Parathyroid adenoma (tissue), 2 donors: ENCODE measurements at regions not wholly inside any gene's neighbourhood (a gene's known extent, or its start where the extent isn't known, plus 50 kb on each side); places are given as distances from the start of the nearest gene placed in this dataset.

Experiments
- H2AFZ ChIP-seq: fragments of 300-600 bp; sonication (generic); one replicate; pipeline ENCODE4 v1.7.0; 2017; ENCODE audit warnings: antibody characterized with exemption, mild to moderate bottlenecking
- H3K27ac ChIP-seq: fragments of 300-600 bp; sonication (generic); one replicate; pipeline ENCODE4 v1.7.0; 2017
- H3K27me3 ChIP-seq: fragments of 300-600 bp; sonication (generic); one replicate; pipeline ENCODE4 v1.7.0; 2017; ENCODE audit warnings: low read length; ENCODE audit not compliant: control insufficient read depth, insufficient read depth
- H3K36me3 ChIP-seq: fragments of 300-600 bp; sonication (generic); one replicate; pipeline ENCODE4 v1.7.0; 2017; ENCODE audit warnings: low read length; ENCODE audit not compliant: control insufficient read depth, insufficient read depth
- H3K4me1 ChIP-seq: fragments of 300-600 bp; sonication (generic); one replicate; pipeline ENCODE4 v1.7.0; 2017; ENCODE audit warnings: control low read depth
- H3K4me2 ChIP-seq: fragments of 300-600 bp; sonication (generic); one replicate; pipeline ENCODE4 v1.7.0; 2017; ENCODE audit warnings: low read length
- H3K4me3 ChIP-seq: fragments of 300-600 bp; sonication (generic); one replicate; pipeline ENCODE4 v1.7.0; 2017; ENCODE audit warnings: low read depth, low read length
- H3K79me2 ChIP-seq: fragments of 300-600 bp; sonication (generic); one replicate; pipeline ENCODE4 v1.7.0; 2017; ENCODE audit warnings: control low read depth
- H3K9ac ChIP-seq: fragments of 300-600 bp; sonication (generic); one replicate; pipeline ENCODE4 v1.7.0; 2017; ENCODE audit warnings: mild to moderate bottlenecking
- H3K9me3 ChIP-seq: fragments of 300-600 bp; sonication (generic); one replicate; pipeline ENCODE4 v1.7.0; 2017; ENCODE audit warnings: low read length; ENCODE audit not compliant: control insufficient read depth
- CTCF ChIP-seq: fragments of 300-600 bp; sonication (generic); IDR thresholded peaks from one replicate; pipeline ENCODE4 v1.7.0; 2017; ENCODE audit warnings: antibody characterized with exemption, mild to moderate bottlenecking
- donor health status: primary hyperparathyroidism.

DNA sequence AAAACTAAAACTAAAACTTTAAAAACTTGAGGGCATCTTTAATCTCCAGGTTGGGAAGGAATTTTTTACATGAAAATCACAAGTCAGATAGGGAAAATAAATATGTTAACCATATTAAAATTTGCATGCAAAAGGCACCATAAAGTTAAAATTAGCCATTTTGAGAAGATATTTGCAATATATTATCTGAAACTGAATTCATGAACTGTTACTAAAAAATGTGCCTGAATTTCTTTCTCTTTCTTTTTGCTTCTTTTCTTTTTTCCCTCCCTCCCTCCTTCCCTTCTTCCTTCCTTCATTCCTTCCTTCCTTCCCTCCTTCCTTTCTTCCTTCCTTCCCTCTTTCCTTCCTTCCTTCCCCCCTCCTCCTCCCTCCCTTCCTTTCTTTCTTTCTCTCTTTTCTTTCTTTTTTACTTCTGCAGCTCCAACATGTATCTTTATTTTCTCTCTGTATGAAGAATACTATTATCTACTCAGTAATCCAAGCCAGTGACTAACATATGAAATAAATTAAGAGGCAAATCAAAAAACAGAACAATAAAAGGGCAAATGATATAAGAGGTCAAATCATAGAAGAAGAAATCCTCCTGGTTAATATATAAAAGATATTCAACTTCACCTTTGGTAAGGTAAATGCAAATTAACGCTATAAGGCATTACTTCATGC lies 146.0 kb downstream of the BRMS1L start:
- no peak overlapping the region for H3K4me3 ChIP-seq
- H3K27me3 ChIP-seq, result no peaks in the 10 kb centered on the region
- H3K9me3 ChIP-seq, result no peaks in the 10 kb centered on the region
- no peaks in the 10 kb centered on the region for H3K79me2 ChIP-seq
- no peak overlapping the region for H2AFZ ChIP-seq
- H3K4me1 ChIP-seq, result no peaks in the 10 kb centered on the region
- no peak overlapping the region for H3K27ac ChIP-seq
- H3K36me3 ChIP-seq, result peaks cover 2% of the 10 kb centered on the region
- no peak overlapping the region for H3K9ac ChIP-seq
- no peak for TF ChIP-seq CTCF
- no peak overlapping the region for H3K4me2 ChIP-seq

DNA sequence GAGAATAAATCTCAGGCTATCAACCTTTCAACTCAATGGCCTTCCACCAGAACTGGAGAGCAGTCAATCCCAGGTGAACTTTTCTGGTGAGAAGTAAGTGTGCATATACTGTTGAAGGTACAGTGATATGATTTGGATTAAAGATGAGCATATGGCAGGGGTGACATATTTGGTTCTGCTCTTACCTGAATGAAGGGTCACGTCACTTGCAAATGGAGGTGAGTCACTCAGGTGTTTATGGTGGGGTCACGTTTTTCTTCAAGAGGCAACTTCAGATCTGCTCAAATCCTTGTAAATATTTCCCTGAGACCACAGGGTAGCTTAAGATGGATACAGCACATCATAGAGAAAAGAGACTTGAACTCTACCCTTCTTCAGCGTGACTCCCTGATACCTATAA lies 143.2 kb downstream of the BRMS1L start:
- H2AFZ ChIP-seq, result no peak overlapping the region
- no peaks in the 10 kb centered on the region for H3K4me1 ChIP-seq
- no peaks in the 10 kb centered on the region for H3K9me3 ChIP-seq
- no peaks in the 10 kb centered on the region for H3K36me3 ChIP-seq
- no peak overlapping the region for H3K27ac ChIP-seq
- H3K4me2 ChIP-seq, result no peak overlapping the region
- no peak for TF ChIP-seq CTCF
- no peak overlapping the region for H3K4me3 ChIP-seq
- H3K79me2 ChIP-seq, result no peaks in the 10 kb centered on the region
- no peak overlapping the region for H3K9ac ChIP-seq
- H3K27me3 ChIP-seq, result no peaks in the 10 kb centered on the region

DNA sequence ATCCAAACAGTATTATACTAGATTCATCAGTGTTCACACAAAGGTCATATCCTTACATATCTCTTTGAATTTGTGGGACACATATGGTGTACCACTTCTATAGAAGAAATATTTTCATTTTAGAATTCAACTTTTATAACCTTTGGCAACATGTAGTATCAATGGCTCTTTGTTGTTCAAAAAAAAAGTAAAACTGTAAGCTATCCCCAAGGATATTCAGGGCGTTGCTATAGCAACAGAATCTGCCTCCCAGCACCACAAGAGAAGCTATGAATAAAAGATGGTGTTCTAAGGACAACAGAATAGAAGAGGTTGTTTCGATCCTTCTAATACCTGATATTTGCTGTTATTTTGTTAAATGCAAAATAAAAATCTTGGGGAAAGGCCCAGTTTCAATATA lies 139.3 kb downstream of the BRMS1L start:
- Histone ChIP-seq H3K36me3 (no peaks in the 10 kb centered on the region), H3K27ac (no peak overlapping the region)
- no peak for TF ChIP-seq CTCF

DNA sequence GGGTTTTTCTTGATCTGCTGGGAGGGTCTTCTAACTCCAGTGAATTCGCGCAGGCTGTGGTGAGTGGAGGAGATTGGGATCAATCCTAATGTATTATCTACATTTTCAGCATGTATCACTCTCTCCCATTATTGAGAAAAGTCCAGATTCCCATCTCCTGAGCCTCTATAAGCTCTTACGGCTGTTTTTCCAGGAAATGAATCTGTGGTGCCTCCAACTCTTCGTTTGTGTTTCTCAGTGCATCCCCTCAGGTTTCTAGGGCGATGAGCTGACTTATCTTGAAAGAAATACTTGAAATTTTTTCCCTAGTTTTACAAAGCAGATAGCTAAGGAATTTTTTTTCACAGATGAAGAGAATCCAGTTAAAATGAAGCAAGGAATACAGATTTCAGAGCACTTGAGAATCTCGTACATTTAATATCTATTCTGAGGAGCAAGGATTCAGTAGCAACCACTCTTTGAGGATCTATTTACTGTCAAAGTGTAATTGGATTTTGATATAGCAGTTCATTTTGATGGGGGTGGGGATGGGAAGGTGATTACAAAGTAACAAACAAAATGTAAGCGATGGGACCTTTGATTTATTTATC lies 138.7 kb downstream of the BRMS1L start:
- no peak overlapping the region for H3K9ac ChIP-seq
- no peak overlapping the region for H3K4me3 ChIP-seq
- no peaks in the 10 kb centered on the region for H3K27me3 ChIP-seq
- H2AFZ ChIP-seq, result no peak overlapping the region
- no peak for TF ChIP-seq CTCF
- H3K79me2 ChIP-seq, result no peaks in the 10 kb centered on the region
- no peak overlapping the region for H3K4me2 ChIP-seq
- no peaks in the 10 kb centered on the region for H3K36me3 ChIP-seq
- no peak overlapping the region for H3K27ac ChIP-seq
- no peaks in the 10 kb centered on the region for H3K4me1 ChIP-seq
- no peaks in the 10 kb centered on the region for H3K9me3 ChIP-seq

More for the DNA sequence above, 139.3 kb downstream of the BRMS1L start:
- no peaks in the 10 kb centered on the region for H3K4me1 ChIP-seq
- no peaks in the 10 kb centered on the region for H3K9me3 ChIP-seq
- H2AFZ ChIP-seq, result no peak overlapping the region
- no peaks in the 10 kb centered on the region for H3K27me3 ChIP-seq
- no peaks in the 10 kb centered on the region for H3K79me2 ChIP-seq
- no peak overlapping the region for H3K9ac ChIP-seq
- H3K4me3 ChIP-seq, result no peak overlapping the region
- H3K4me2 ChIP-seq, result no peak overlapping the region

GRCh38 chr14:35963209-35963608 lies 137.1 kb downstream of the BRMS1L start:
- no peak overlapping the region for H3K27ac ChIP-seq
- no peaks in the 10 kb centered on the region for H3K36me3 ChIP-seq
- no peak for TF ChIP-seq CTCF
- H3K4me3 ChIP-seq, result no peak overlapping the region
- H2AFZ ChIP-seq, result no peak overlapping the region
- H3K9ac ChIP-seq, result no peak overlapping the region
- no peaks in the 10 kb centered on the region for H3K9me3 ChIP-seq
- no peaks in the 10 kb centered on the region for H3K79me2 ChIP-seq
- H3K4me1 ChIP-seq, result no peaks in the 10 kb centered on the region
- H3K27me3 ChIP-seq, result no peaks in the 10 kb centered on the region
- H3K4me2 ChIP-seq, result no peak overlapping the region
